ENCODE measurements at regions not wholly inside any gene's neighbourhood (a gene's known extent, or its start where the extent isn't known, plus 50 kb on each side); places are given as distances from the start of the nearest gene placed in this dataset.

- no peak for DNase-seq (ENCODE audit: extremely low read depth, insufficient read length)
- TF ChIP-seq, protein P1, sequence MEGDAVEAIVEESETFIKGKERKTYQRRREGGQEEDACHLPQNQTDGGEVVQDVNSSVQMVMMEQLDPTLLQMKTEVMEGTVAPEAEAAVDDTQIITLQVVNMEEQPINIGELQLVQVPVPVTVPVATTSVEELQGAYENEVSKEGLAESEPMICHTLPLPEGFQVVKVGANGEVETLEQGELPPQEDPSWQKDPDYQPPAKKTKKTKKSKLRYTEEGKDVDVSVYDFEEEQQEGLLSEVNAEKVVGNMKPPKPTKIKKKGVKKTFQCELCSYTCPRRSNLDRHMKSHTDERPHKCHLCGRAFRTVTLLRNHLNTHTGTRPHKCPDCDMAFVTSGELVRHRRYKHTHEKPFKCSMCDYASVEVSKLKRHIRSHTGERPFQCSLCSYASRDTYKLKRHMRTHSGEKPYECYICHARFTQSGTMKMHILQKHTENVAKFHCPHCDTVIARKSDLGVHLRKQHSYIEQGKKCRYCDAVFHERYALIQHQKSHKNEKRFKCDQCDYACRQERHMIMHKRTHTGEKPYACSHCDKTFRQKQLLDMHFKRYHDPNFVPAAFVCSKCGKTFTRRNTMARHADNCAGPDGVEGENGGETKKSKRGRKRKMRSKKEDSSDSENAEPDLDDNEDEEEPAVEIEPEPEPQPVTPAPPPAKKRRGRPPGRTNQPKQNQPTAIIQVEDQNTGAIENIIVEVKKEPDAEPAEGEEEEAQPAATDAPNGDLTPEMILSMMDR (IDR thresholded peaks at IDR 0.05; ENCODE audit: insufficient read depth, low read length, poor library complexity, severe bottlenecking): no peak
- H3K4me3 ChIP-seq (replicated peaks; ENCODE audit: low read depth, low read length): no peak overlapping the region
- H3K36me3 ChIP-seq (ENCODE audit: control insufficient read depth, insufficient read depth, low read length): no peaks in the 10 kb centered on the region
- no peaks in the 10 kb centered on the region for H3K27me3 ChIP-seq (replicated peaks; ENCODE audit: control insufficient read depth, insufficient read depth, low read length)
These were observed 512.9 kb upstream of the ID2 start for GRCh38 chr2:8168876-8169424.

DNA sequence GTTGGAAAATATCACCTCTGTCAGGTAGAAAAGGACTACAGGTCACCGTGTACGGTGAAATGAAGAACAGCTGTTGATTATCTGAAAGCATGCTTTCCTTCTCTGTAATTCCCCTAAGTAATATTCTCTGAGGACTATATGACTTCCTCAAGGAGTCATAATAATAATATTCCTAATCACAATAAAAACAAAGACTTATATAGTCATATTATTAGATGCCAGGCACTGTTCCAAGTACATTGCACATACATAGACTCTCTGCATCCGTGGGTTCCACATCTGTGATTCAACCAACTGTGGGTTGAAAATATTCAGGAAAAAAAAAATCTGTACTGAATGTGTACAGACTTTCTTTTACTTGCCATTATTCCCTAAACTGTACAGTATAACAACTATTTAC, 512.4 kb upstream of the ID2 start:
- Histone ChIP-seq H3K36me3 (ENCODE audit: control insufficient read depth, insufficient read depth, low read length) (no peaks in the 10 kb centered on the region), H3K4me3 (replicated peaks; ENCODE audit: low read depth, low read length) (no peak overlapping the region), H3K27me3 (replicated peaks; ENCODE audit: control insufficient read depth, insufficient read depth, low read length) (no peaks in the 10 kb centered on the region)
- TF ChIP-seq, protein P1 (IDR thresholded peaks at IDR 0.05; ENCODE audit: insufficient read depth, low read length, poor library complexity, severe bottlenecking): no peak
- no peak for DNase-seq (ENCODE audit: extremely low read depth, insufficient read length)

- no peaks in the 10 kb centered on the region for H3K27me3 ChIP-seq (replicated peaks; ENCODE audit: control insufficient read depth, insufficient read depth, low read length)
- no peak for DNase-seq (ENCODE audit: extremely low read depth, insufficient read length)
- no peaks in the 10 kb centered on the region for H3K36me3 ChIP-seq (ENCODE audit: control insufficient read depth, insufficient read depth, low read length)
- TF ChIP-seq, protein P1 (IDR thresholded peaks at IDR 0.05; ENCODE audit: insufficient read depth, low read length, poor library complexity, severe bottlenecking): no peak
- H3K4me3 ChIP-seq (replicated peaks; ENCODE audit: low read depth, low read length): no peak overlapping the region
These were observed 511.1 kb upstream of the ID2 start for GRCh38 chr2:8170552-8171327.

- Histone ChIP-seq H3K4me3 (replicated peaks; ENCODE audit: low read depth, low read length) (no peak overlapping the region), H3K27me3 (replicated peaks; ENCODE audit: control insufficient read depth, insufficient read depth, low read length) (no peaks in the 10 kb centered on the region), H3K36me3 (ENCODE audit: control insufficient read depth, insufficient read depth, low read length) (no peaks in the 10 kb centered on the region)
- no peak for DNase-seq (ENCODE audit: extremely low read depth, insufficient read length)
- TF ChIP-seq, protein P1 (IDR thresholded peaks at IDR 0.05; ENCODE audit: insufficient read depth, low read length, poor library complexity, severe bottlenecking): no peak
These were observed 510.2 kb upstream of the ID2 start for GRCh38 chr2:8171608-8172007.

- no peaks in the 10 kb centered on the region for H3K27me3 ChIP-seq (replicated peaks; ENCODE audit: control insufficient read depth, insufficient read depth, low read length)
- no peak for DNase-seq (ENCODE audit: extremely low read depth, insufficient read length)
- no peaks in the 10 kb centered on the region for H3K36me3 ChIP-seq (ENCODE audit: control insufficient read depth, insufficient read depth, low read length)
- H3K4me3 ChIP-seq (replicated peaks; ENCODE audit: low read depth, low read length): no peak overlapping the region
- TF ChIP-seq, protein P1 (IDR thresholded peaks at IDR 0.05; ENCODE audit: insufficient read depth, low read length, poor library complexity, severe bottlenecking): no peak
These were observed 509.2 kb upstream of the ID2 start for GRCh38 chr2:8172661-8173060.
